Upper lobe of right lung (tissue), 1 donor: ENCODE measurements at regions not wholly inside any gene's neighbourhood (a gene's known extent, or its start where the extent isn't known, plus 50 kb on each side); places are given as distances from the start of the nearest gene placed in this dataset.

Experiments used
- ATAC-seq: fragments of 200-7000 bp; cut with Tn5 transposase; one replicate; pipeline ENCODE4 v1.9.1; 2020; ENCODE audit warnings: mild to moderate bottlenecking, moderate library complexity
- DNase-seq: peaks from one replicate; pipeline ENCODE4 v3.0.0-alpha.2; 2020
- H3K27ac ChIP-seq: fragments of 200-600 bp; one replicate; pipeline ENCODE4 v1.8.0; 2022
- H3K27me3 ChIP-seq: fragments of 200-600 bp; one replicate; pipeline ENCODE4 v1.8.0; 2022; ENCODE audit warnings: mild to moderate bottlenecking
- H3K36me3 ChIP-seq: fragments of 200-600 bp; one replicate; pipeline ENCODE4 v1.8.0; 2022
- H3K4me1 ChIP-seq: fragments of 200-600 bp; one replicate; pipeline ENCODE4 v1.8.0; 2022
- H3K4me3 ChIP-seq: fragments of 200-600 bp; one replicate; pipeline ENCODE4 v1.8.0; 2022; ENCODE audit warnings: mild to moderate bottlenecking
- H3K9me3 ChIP-seq: fragments of 200-600 bp; one replicate; pipeline ENCODE4 v1.8.0; 2022
- CTCF ChIP-seq: fragments of 200-600 bp; IDR thresholded peaks from one replicate; pipeline ENCODE4 v1.8.0; 2022; ENCODE audit warnings: antibody characterized with exemption
- intact Hi-C: fragments of 100-400 bp; cut with DNase I; formaldehyde crosslinking; loops from one replicate; pipeline ENCODE4 v1.11.0; 2022
- donor health status: DM: no; HTN: yes; CAD: no; lungs with severe emphysema.

GRCh38 chr12:23335593-23335992 lies 613.9 kb downstream of the SOX5 start:
- Histone ChIP-seq H3K4me3 (no peak overlapping the region), H3K9me3 (no peaks in the 10 kb centered on the region), H3K36me3 (no peaks in the 10 kb centered on the region), H3K27ac (no peak overlapping the region), H3K4me1 (no peaks in the 10 kb centered on the region), H3K27me3 (no peaks in the 10 kb centered on the region)
- ATAC-seq = no peak
- no peak for TF ChIP-seq CTCF
- DNase-seq = no peak
- intact Hi-C loops = no loop called here

- ATAC-seq = no peak
- H3K27ac ChIP-seq = no peak overlapping the region
- H3K27me3 ChIP-seq = no peaks in the 10 kb centered on the region
- H3K4me3 ChIP-seq = no peak overlapping the region
- no peak for DNase-seq
- TF ChIP-seq CTCF = no peak
- H3K9me3 ChIP-seq = no peaks in the 10 kb centered on the region
- H3K36me3 ChIP-seq = no peaks in the 10 kb centered on the region
- no peaks in the 10 kb centered on the region for H3K4me1 ChIP-seq
- intact Hi-C loops = no loop called here
Observed at GRCh38 chr12:23337213-23337612, 612.3 kb downstream of the SOX5 start.

GRCh38 chr12:23340351-23340750 lies 609.1 kb downstream of the SOX5 start:
- DNase-seq = no peak
- no peak for TF ChIP-seq CTCF
- no peaks in the 10 kb centered on the region for H3K4me1 ChIP-seq
- H3K36me3 ChIP-seq = no peaks in the 10 kb centered on the region
- ATAC-seq = no peak
- H3K27ac ChIP-seq = no peak overlapping the region
- no peak overlapping the region for H3K4me3 ChIP-seq
- H3K27me3 ChIP-seq = no peaks in the 10 kb centered on the region
- intact Hi-C loops = no loop called here
- H3K9me3 ChIP-seq = no peaks in the 10 kb centered on the region

GRCh38 chr12:23342407-23342806 lies 607.1 kb downstream of the SOX5 start:
- Histone ChIP-seq H3K27ac (no peak overlapping the region), H3K9me3 (no peaks in the 10 kb centered on the region), H3K27me3 (no peaks in the 10 kb centered on the region), H3K36me3 (no peaks in the 10 kb centered on the region), H3K4me1 (no peaks in the 10 kb centered on the region), H3K4me3 (no peak overlapping the region)
- DNase-seq (no peak), ATAC-seq (no peak)
- no peak for TF ChIP-seq CTCF
- intact Hi-C loops = no loop called here

- no peaks in the 10 kb centered on the region for H3K36me3 ChIP-seq
- no peaks in the 10 kb centered on the region for H3K9me3 ChIP-seq
- no peaks in the 10 kb centered on the region for H3K4me1 ChIP-seq
- no peak for ATAC-seq
- TF ChIP-seq CTCF = no peak
- intact Hi-C loops = no loop called here
- no peak for DNase-seq
- H3K27me3 ChIP-seq = no peaks in the 10 kb centered on the region
- no peak overlapping the region for H3K27ac ChIP-seq
- H3K4me3 ChIP-seq = no peak overlapping the region
Observed at GRCh38 chr12:23349564-23349963, 599.9 kb downstream of the SOX5 start.

GRCh38 chr12:23350808-23351207 lies 598.7 kb downstream of the SOX5 start:
- Histone ChIP-seq H3K36me3 (no peaks in the 10 kb centered on the region), H3K9me3 (no peaks in the 10 kb centered on the region), H3K4me3 (no peak overlapping the region), H3K27me3 (no peaks in the 10 kb centered on the region), H3K27ac (no peak overlapping the region), H3K4me1 (no peaks in the 10 kb centered on the region)
- intact Hi-C loops = no loop called here
- no peak for DNase-seq
- no peak for TF ChIP-seq CTCF
- no peak for ATAC-seq
